HG02973 (cell line): ENCODE measurements at regions not wholly inside any gene's neighbourhood (a gene's known extent, or its start where the extent isn't known, plus 50 kb on each side); places are given as distances from the start of the nearest gene placed in this dataset.

Experiments used
- ATAC-seq: cut with Tn5 transposase; IDR thresholded peaks from one replicate; pipeline ENCODE4 v1.9.1; 2021; ENCODE audit warnings: moderate library complexity; ENCODE audit not compliant: unreplicated experiment

GRCh38 chr6:4308364-4308763, 173.0 kb upstream of the ECI2 start:
- ATAC-seq = no peak

GRCh38 chr6:4304927-4305455, 169.6 kb upstream of the ECI2 start:
- no peak for ATAC-seq

- no peak for ATAC-seq
These were observed 168.3 kb upstream of the ECI2 start for GRCh38 chr6:4303638-4304037.

- ATAC-seq = no peak
These were observed 167.1 kb upstream of the ECI2 start for GRCh38 chr6:4302524-4302923.

DNA sequence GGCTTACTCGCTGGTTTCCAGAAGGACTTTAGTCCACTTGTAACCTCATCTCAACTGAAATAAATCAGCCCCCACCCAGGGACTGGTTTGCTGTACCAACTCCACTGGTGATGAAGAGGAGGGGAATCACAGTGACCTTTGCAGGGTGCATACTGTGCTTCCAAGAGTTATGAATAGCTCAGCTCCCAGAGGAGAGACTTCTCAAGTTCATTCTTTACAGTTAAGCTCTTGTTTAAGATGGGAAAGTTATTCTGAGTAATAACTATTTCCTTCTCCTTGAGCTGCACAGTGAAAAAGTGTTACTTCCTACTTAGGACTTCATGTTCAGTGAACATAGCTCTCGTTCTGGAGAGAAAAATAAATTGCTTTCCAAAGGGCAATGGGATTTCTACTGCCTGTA, 166.5 kb upstream of the ECI2 start:
- no peak for ATAC-seq

GRCh38 chr6:4300917-4301316, 165.5 kb upstream of the ECI2 start:
- no peak for ATAC-seq

GRCh38 chr6:4299476-4299875, 164.1 kb upstream of the ECI2 start:
- no peak for ATAC-seq

- no peak for ATAC-seq
These were observed 162.0 kb upstream of the ECI2 start for GRCh38 chr6:4297348-4297747.

DNA sequence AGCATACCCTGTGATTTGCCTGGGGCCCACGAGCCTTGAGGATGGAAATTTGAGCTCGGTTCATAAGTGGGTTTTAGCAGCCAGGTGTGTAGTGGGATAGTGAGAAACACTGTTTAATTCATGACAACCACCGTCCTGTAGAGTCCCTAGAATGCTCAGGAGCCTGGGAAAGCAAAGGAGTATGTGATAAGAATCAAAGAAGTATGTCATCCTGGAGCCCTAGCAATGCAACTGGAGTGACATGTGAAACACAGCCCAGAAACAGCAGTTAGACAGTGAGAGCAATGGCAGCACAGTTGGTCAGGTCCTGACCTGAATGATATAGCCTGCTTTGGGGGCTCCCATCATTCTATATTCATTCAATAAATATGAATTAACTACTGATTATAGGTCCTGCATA, 161.2 kb upstream of the ECI2 start:
- ATAC-seq = no peak

- ATAC-seq = no peak
These were observed 160.4 kb upstream of the ECI2 start for GRCh38 chr6:4295783-4296155.

DNA sequence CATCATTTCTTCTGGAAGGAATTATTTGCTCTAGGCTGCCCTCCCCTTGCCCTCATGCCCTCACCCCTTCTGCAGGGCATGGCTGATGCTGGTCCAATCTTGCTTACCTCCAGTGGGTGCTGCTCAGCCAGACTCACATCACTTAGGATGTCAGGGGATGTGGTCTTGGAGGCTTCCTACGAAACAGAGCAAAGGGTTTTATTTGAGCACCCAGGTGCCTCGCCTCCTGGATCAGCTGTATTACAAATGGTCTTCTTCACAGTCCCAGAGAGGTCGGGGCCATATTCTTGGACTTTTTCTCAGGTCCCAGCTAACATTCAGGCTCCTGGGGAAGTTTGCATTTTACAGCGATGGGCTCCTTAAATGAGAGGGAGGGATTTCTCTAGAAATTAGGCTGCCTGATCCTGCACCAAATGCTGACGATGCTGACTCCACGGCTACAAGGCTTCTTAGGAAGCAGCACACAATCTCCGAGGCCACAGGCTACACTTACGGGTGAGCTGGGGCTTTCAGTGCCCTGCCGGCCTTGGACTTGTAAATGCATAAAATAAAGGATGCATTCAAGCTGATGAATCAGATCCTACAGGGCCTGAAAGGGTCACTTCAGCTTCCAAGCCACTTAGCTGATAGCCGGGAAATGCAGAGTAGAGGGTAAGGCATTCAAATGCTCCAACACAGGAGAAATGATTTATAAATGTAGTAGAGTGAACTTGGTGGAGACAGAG, 159.8 kb upstream of the ECI2 start:
- no peak for ATAC-seq

DNA sequence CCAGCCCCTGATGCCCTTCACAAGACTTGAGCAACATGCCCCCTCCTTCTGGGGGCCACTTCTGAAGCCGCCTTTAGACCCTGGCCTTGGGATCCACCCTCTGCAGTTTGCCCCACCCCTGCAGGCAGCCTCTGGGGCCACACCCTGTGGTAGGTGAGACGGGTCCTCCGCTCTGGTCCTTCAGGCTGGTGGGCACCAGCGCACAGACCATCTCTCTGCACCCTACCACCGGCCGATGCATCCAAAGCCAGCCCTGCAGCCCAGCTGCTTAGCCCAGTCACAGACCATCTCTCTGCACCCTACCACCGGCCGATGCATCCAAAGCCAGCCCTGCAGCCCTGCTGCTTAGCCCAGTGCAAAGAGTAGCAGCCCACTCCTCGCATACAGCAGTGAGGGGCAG, 159.3 kb upstream of the ECI2 start:
- no peak for ATAC-seq

DNA sequence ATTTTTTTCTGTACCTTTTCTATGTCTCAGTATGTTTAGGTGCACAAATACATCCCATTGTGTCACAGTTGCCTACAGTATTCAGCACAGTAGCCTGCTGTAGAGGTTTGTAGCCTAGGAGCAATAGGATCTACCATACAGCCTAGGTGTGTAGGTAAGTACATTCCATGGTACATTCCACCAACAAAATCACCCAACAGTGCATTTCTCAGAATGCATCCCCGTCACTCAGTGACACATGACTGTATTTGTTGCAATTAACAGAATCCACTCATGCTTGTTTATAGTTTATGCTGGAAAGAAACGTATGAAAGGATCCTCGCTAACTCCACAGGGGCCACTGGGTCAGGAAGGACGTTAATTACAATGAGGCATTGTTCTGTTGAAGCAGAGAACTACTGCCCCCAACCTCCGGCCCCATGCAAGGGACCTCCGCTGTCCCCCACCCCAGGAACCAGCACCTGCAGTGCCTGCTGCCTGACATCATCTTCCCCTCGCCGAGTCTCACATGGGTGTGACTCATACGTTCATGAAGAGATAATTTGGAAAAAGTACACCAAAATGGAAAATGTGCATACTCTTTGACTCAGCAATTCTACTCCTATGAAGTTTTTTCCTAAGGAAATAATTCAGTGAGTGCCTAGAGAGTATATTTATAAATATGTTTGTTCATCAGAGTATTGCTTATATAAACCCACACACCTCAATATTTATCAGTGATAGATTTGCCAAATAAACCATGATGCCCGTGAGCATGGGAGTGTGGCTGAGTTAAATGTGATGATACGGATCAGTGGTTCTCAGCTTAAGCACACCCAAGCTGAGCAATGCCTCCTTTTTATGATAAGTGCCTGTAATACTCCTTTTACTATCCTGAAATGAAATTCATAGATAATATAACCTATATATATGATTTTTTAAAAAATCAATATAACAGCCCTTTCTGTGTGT, 156.4 kb upstream of the ECI2 start:
- ATAC-seq = no peak

- ATAC-seq = no peak
These were observed 154.5 kb upstream of the ECI2 start for GRCh38 chr6:4289770-4290320.

DNA sequence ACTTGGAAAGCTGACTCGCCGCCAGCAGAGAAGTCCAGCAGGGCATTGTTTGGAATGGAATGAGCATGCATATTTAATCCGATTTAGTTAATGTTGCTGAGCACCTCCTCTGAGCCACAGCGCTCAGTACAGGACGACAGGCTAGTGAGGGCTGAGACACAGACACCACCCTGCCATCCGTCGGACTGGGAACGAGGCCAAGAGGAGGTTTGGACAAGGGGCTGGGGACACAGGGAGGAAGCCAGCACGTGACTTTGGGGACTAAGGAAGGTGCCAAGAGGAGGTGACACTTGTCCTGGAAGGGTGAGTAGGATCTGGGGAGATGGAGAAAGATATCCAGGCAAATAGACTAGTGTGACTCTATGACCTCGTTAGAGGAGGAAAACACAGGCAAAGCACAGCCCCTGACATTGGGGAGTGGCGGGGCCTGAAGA, 152.5 kb upstream of the ECI2 start:
- ATAC-seq = no peak

- no peak for ATAC-seq
These were observed 152.0 kb upstream of the ECI2 start for GRCh38 chr6:4287372-4287771.

DNA sequence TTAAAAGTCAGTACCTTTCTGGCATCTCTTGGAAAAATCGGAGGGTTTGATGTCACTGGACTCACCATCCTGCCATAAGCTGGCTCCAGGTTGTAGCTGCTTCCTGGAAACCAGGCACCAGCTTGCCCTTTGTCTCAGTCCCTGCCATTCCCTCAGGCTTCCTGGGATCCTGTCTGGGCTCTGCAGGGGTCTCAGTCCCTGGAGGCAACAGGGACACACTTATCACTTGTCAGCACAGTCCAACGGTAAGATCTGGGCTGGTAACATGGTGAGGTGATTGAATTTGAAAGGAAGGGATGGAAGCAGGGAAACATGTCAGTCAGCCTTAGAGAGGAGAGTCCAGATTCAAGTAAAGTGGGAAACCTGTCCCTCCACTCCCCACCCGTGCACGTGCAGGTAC, 147.6 kb upstream of the ECI2 start:
- no peak for ATAC-seq

GRCh38 chr6:4281341-4282293, 146.2 kb upstream of the ECI2 start:
- peak; percentile 92 for ATAC-seq

DNA sequence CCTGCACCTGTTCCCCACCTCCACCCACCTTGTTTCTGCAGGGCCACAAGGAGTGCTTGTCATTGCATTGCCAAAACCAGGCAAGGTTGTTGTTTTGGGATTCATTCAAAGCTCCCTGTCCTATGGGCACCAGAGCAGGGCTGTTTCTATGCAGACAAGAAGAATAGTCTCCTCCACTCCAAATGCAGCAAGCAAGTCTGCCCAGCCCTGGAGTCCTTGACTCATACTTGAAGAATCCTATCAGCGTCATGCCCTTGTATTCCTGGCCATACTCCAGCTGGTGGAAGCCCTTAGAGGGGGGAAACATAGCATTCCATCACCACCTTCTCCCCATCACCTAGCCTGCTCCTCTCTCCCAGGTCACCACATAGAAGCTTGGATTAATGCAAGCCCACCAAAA, 145.3 kb upstream of the ECI2 start:
- no peak for ATAC-seq

- no peak for ATAC-seq
These were observed 144.7 kb upstream of the ECI2 start for GRCh38 chr6:4280031-4280430.
